ENCODE measurements at regions not wholly inside any gene's neighbourhood (a gene's known extent, or its start where the extent isn't known, plus 50 kb on each side); places are given as distances from the start of the nearest gene placed in this dataset.
"Not testable (repeated sequence)": the region's sequence is repeated elsewhere in the genome, so short reads cannot be mapped to it uniquely, and the experiment has no call there.

DNA sequence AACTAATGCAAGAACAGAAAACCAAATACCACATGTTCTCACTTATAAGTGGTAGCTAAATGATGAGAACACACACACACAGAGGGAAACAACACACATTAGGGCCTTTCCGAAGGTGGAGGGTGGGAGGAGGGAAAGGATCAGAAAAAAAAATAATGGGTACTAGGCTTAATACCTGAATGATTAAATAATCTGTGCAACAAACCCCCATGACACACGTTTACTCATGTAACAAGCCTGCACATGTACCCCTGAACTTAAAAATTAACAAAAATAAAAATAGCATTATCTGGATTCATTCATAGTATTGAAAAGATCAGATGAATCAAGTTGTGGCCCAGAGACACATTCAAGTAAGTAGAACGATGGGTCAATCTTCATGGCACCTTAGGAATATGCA is 159.5 kb upstream of the POT1 start:
- no peak for FAIRE-seq

DNA sequence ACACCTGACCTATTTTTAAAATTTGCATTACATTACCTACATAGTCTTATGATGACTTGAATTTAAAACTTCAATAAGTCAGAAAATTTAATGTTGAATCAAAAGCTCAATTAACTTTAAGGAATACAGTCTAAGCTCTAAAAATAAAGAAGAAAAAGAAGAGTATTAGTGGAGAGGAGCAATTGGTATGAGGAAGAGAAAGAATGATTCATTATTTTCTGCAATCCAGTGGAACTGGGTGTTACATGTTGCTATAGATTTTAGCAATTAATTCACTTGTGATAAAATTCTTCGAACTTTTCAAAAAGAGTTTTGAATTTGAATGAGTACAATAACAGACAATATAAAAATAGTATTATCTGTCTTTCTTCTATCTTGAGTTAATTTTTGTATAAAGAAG is 158.9 kb upstream of the POT1 start:
- no peak for FAIRE-seq

DNA sequence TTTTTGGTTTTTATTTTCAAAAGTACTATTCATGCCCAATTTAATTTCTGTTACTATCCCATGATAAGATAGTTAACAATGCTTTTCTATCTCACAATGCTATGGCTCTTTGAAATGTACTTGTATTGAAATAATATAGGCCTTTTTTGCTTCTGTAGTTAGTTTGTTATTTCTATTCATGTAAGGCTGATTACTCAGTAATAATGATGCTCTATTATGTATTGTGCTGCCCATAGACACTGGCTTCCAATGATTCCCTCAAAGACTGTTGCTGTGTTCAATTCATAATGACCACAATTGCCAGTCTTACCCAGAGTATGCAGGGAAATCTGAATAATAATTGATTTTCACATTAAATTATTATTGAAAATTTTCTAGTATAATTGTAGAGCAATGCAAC is 155.5 kb upstream of the POT1 start:
- FAIRE-seq = no peak

DNA sequence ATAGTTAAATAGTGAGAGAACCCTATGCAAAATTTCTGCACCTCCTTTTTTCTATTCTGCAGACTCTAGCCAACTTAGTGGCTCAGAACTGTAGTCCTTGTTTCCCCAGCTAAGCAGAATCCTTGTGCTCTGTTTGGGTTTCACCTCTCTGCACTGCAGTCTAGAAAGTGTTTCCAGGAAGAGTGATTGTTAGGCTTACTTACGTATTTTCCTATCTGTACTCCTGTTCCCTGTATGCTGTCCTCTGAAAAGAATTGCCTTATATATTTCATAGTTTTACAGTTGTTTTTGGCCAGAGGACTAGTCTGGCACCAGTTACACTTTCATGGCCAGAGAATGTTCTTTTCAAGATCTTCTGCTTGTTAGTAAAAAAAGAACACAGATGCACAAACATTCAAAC is 154.6 kb upstream of the POT1 start:
- FAIRE-seq = no peak

DNA sequence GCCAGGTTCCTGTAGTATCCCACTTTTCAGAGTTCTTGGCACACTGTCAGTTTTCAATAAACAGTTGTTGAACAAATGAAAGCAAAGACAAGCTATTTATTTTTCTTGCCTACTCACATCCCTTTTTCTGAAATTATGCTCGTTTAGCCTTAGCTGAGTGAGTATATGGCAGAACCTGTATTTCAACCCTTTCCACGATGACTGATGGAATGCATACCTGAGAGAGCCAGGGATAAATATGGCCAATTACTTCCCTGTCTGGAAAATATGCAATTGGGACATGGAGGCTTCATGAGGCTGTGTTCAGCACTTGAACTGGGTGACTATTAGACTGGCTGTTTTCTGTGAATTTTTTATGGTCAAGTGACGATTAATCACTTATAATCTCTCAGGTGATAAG is 144.5 kb upstream of the POT1 start:
- no peak for FAIRE-seq

DNA sequence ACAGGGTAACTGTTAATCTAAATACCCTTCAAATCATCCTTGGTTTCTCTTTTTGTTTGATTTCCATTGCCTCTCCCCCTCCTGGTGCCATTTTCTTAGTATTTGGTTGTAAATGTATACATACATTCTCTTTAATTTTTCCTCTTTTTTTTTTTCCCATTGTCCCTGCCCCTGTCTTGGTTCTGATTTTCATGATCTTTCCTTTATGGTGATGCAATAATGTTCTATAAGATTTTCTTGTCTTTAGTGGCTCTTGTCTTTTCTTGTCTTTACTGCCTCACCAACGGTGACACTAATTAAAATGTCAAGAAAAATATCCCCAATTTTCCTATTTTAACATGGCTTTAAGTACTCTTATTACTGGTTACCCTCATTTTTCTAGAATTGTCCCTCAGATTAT is 135.9 kb upstream of the POT1 start:
- no peak for FAIRE-seq

DNA sequence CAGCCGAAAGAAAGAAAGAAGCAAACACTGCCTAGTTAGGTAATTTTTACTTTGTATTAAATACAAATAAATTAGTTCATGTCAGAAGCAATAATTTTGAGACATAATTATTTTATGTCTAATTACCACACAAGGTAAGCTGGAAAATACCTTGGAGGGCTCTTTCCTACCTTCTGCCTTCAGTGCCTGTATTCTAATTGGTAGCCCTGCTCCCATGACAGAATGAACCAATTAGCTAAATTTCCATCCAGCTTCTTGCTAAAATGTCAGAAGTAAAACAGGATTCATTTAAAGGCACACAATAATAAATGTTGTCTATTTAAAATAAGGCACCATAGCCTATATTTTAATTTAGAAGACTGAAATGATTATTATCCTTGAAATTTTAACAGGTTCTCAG is 135.4 kb upstream of the POT1 start:
- no peak for FAIRE-seq

DNA sequence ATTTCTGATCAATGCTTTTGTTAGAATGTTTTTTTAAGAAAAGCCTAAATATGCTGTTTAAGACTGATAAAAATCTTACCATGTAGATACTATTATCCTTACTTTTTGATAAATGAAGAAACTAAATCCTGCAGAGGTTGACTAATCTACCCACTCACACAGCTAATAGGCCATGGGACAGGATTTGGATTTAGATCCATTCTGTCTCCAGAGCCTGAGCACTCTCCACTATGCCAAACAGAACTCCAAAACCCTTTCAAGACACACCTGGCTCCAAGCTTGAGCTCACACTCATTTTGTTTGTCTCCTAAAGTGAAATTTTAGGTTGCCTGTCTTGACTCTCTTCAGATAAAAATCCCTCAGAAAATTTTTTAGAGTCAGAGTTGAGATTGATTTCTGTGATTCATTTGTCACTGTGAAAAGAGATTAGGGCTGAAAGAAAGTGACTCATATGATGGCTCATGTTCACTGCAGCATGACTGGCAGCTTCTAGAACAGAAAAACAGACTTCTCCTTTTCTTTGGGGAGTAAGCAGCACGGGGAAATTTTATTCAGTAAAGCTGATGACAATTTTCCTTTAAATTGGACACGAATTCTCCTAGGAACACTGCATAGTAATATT is 132.3 kb upstream of the POT1 start:
- no peak for FAIRE-seq

DNA sequence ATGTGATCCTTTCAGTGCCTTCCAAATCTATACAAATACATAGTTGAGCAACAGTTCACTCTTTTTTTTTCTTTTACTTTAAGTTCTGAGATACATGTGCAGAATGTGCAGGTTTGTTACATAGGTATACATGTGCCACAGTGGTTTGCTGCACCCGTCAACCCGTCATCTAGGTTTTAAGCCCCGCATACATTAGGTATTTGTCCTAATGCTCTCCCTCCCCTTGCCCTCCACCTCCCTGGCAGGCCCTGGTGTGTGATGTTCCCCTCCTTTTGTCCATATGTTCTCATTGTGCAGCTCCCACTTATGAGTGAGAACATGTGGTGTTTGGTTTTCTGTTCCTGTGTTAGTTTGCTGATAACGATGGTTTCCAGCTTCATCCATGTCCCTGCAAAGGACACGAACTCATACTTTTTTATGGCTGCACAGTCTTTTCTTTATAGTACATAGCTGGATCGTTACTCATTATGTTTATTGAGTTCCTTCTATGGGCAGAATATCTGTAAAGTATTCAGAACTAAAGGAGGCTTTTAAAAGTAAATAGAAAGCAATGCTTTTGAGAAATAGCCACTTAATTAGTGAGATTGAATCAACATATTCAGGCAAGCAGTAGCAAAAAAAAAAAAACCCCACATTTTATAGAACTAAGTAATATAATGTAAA is 131.6 kb upstream of the POT1 start:
- not testable (repeated sequence) for FAIRE-seq

DNA sequence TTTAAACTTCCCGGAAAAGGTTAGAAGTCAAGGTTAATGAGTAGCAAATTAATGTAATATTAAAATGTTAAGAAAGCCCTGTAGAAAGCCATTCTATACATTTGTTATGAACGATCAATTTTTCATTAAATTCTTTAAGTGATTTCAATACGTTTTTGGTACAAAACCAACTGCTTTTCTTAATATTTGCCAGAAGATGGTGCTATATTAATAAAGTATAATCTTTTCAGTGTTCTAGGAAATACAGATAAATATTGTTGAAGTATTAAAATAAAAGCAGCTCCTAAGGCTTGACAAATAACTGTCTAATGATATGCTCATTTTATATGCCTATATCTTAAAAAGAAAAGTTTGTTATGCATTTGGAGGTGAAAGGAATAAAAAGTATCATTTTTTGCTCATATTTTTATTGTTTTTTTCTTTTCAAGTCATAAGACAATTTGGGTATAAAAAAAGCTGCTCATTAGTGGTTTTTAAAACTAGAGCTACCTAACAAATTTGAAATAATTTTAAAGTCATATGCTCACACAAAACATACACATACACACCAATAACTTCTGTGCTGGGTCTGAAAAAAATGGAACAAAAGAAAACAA is 130.3 kb upstream of the POT1 start:
- FAIRE-seq = peak; percentile 99

DNA sequence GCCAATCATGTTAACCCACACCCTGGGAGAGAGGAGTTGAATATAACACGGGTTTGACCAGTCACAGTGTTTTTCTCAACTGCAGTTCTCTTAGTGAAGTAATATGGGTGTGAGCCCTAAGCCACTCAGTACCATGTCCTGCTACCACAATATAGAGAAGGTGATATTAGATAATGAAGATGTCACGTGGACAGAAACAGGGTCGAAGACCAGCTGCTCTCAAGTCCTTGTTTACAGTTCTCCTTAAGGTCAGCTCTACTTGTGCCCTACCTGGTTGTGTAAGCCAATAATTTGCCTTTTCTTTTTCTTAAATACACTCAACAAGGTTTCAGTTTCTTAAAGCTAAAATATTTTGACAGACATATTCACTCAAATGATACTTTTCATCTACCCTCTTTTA is 128.3 kb upstream of the POT1 start:
- no peak for FAIRE-seq

DNA sequence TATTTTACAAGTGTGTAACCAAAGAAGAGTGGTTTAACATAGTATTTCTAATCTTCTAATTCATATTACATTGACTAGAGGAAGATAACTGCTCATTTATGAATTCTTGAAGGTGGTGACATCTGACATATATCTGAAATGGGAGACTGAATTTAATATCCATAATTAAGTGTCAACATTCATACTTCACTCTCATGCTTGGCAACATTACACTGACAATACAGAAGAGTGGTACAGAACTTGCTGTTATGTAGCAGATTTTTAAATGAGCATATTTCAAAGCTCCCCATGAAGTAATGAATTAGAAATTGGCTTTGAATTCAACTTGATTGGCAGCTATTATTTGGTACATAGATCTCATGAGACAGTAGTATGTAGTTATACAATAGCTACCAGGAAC is 125.8 kb upstream of the POT1 start:
- no peak for FAIRE-seq

DNA sequence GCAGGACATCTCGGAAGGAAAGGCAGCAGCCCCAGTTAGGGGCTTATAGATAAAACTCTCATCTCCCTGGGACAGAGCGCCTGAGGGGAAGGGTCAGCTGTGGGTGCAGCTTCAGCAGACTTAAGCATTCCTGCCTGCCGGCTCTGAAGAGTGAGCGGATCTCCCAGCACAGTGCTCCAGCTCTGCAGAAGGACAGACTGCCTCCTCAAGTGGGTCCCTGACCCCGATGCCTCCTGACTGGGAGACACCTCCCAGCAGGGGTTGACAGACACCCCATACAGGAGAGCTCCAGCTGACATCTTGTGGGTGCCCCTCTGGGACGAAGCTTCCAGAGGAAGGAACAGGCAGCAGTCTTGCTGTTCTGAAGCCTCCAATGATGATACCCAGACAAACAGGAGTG is 117.1 kb upstream of the POT1 start:
- FAIRE-seq = no peak

DNA sequence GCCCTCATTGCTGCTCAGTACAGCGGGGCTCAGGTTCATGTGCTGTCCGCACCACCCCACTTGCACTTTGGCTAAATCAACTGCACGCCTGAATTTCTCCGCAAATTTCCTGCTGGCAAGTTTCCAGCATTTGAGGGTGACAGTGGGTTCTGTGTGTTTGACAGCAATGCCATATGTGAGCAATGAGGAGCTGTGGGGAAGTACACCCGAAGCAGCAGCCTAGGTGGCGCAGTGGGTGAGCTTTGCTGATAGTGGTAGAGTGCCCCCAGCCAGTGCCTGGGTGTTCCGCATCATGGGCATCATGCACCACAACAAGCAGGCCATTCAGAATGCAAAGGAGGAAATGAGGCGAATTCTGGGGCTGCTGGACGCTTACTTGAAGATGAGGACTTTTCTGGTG is 103.9 kb upstream of the POT1 start:
- FAIRE-seq = no peak

DNA sequence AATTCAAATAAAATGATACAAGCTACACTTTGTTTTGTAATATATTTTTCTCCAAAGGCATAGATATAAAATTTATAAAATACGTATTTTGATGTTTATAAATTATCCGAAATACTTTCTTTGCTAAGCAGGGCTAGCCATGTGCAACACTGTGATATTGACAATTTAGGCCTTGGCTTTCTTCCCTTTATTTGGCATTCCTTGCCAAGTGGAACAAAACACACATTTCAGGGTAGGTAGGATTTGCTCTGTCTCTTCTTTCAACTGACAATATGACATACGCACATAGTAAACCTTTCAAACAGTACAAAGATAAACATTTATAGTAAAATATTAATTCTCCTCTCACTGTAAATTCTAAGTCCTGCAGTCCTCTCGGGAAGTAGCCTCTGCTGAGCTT is 103.3 kb upstream of the POT1 start:
- no peak for FAIRE-seq

DNA sequence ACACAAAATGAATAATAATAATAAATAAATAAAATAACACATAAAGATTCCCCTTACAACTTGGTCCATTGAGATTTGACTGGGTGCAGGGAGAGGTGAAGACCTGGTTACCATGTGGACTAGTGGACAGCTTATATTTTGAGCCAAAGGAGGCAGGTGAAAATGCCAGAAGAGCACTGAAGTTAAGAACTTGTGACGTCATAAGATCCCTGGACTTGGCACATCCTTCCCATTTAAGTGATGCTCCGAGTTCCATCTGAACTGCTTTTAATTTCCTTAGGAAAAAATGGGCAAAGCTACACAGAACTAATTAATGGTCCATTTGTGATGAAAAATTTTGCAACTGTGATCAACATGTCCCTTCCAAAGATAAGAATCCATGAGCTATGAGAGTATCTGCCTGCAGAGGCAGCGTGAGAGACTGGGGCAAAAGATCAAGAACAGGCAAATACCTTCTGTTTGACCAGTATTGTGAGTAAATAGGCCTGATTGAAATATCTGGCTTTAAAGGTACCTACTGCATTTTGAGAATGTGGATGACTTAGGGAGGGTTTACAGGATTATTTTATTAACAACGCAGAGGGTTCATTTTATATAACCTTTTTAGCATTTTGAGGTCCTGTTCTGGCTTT is 101.2 kb upstream of the POT1 start:
- FAIRE-seq = no peak

DNA sequence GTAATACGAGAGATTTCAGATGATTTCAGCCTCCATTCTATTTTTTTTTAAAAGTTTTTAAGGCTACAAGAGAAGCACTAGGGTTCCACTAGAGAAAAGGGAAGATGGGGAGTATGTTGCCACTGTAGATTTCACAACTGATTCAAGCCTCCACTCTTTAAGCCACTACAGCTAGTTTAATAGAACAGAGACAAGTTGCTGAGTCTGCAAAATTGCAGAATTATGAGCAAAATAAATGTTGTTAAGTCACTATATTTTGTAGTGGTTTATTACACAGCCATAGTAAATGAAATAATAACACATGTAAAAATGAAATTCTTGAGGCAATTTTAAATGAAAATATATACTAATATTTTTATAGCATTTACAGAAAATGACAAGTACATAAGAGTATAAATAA is 96.0 kb upstream of the POT1 start:
- peak; percentile 13 for FAIRE-seq

DNA sequence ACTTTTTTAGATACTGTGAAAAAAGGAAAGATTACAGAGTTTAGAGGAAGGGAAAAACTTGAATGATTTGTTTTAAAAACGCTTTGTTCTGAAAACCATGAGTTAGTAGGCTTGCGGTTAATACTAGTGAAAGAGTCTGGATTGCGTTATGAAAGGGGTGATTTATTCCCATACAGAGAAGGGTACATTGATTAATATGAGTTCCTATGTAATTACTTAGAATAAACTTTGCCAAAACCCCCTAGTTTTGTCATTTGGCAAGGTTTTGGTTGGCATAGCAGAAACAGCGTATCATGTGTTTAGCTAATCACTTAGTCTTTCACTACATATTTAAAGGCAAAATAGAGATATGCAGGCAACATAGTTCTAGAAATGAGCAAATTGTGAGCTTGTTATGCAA is 91.2 kb upstream of the POT1 start:
- no peak for FAIRE-seq

DNA sequence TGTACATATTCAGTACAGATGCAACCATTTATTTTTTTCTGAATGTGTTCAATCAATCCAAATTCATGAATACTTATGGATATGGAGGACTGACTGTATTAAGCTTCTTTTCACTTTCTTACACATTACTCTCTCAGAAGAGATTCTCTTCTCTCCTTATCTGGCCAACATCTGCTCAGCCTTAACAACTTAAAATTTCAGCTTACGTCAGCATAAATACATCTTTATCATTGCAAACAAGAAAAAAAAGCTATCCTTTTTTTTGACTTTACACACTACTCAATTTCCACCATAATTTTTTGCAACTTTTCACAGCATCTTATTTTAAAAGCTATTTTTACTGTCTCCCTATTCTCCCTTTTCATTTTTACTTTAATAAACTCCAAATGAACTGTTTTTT is 80.9 kb upstream of the POT1 start:
- no peak for FAIRE-seq

DNA sequence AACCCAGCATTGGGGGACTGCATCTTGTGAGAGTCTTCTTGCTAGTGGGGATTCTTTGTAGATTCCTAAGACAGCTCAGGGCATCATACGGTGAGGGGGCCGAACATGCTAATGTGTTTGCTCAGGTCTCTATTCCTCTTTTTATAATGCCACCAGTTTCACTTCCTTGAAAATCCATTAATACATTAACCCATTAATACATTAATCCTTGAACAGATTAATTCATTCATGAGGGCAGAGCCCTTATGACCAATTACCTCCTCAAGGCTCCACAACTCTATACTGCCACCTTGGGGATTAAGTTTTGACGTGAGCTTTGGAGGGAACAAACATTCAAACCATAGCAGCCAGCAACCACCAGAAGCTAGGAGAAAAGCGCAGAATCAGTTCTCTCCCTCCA is 67.2 kb upstream of the POT1 start:
- FAIRE-seq = no peak

DNA sequence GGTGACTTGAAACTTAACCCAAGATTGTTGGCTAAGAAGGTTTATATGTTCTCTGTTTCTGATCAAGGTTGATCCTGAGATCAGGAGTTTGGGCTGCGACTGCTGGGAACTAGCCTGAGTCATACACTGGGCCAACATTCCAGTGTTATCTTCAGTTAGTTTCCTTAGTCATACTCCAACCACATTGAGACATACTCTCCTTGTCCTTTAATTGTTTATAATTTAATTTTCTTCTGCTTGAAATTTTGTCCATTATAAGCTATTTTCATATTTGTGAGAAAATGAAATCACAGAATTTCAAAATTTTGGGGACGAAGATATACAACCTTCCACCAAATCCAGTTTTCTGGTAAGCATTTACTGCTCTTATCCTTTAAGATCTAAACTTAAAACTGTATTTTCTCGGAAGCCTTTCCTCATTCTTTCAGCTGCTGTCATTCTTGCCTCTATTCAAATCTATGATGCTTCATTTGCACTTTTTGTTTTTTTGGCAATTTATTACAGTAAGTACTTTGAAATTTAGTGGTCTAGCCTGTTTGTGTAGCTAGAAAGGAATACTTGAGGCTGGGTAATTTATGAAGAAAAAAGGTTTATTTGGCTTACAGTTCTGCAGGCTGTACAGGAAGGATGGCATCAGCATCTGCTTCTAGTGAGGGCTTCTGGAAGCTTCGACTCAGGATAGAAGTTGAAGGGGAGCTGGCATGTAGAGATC is 63.4 kb upstream of the POT1 start:
- FAIRE-seq = no peak

DNA sequence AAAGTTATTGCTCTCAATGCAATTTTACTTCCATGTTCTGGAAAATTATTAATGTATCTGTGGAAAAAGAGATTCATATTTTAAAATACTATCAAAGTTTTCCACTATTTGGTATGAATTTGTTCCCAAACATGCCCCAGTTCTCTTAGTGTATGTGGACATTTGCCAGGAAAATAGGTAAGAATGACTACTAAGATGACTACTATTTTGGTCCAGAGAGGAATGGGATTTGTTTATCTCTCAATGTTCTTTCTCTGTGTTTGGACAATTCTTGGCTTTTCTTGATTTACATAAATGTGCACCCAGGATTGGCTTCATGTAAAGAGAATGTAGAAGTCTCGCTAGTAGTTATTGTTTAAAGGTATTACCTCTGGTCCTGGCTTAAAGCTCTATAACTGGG is 60.3 kb upstream of the POT1 start:
- no peak for FAIRE-seq
